ENCODE measurements at regions not wholly inside any gene's neighbourhood (a gene's known extent, or its start where the extent isn't known, plus 50 kb on each side); places are given as distances from the start of the nearest gene placed in this dataset.

GRCh38 chr11:57899378-57899777 is 124.3 kb upstream of the OR9Q1 start:
- ChIA-PET POLR2A (no interaction called here), CTCF (no interaction called here)
- no peaks in the 10 kb centered on the region for H3K9me3 ChIP-seq (ENCODE audit: control insufficient read depth, insufficient read depth, low read length)
- no peak for TF ChIP-seq CTCF (IDR thresholded peaks at IDR 0.05; ENCODE audit: low read depth, low read length)
- no peak overlapping the region for H3K4me3 ChIP-seq (ENCODE audit: low read depth, low read length)
- H3K27ac ChIP-seq (ENCODE audit: low read depth, low read length), result no peak overlapping the region
- DNase-seq (ENCODE audit: low read depth, low spot score), result no peak
- H3K27me3 ChIP-seq (ENCODE audit: control insufficient read depth, insufficient read depth, low read length), result peaks cover 3% of the 10 kb centered on the region

GRCh38 chr11:57900320-57900719 is 123.4 kb upstream of the OR9Q1 start:
- Histone ChIP-seq H3K4me3 (ENCODE audit: low read depth, low read length) (no peak overlapping the region), H3K27ac (ENCODE audit: low read depth, low read length) (no peak overlapping the region), H3K9me3 (ENCODE audit: control insufficient read depth, insufficient read depth, low read length) (no peaks in the 10 kb centered on the region), H3K27me3 (ENCODE audit: control insufficient read depth, insufficient read depth, low read length) (peaks cover 3% of the 10 kb centered on the region)
- no peak for TF ChIP-seq CTCF (IDR thresholded peaks at IDR 0.05; ENCODE audit: low read depth, low read length)
- DNase-seq (ENCODE audit: low read depth, low spot score), result no peak
- ChIA-PET POLR2A (no interaction called here), CTCF (no interaction called here)

GRCh38 chr11:57901278-57901677 is 122.4 kb upstream of the OR9Q1 start:
- TF ChIP-seq CTCF (IDR thresholded peaks at IDR 0.05; ENCODE audit: low read depth, low read length), result no peak
- no peaks in the 10 kb centered on the region for H3K9me3 ChIP-seq (ENCODE audit: control insufficient read depth, insufficient read depth, low read length)
- peaks cover 3% of the 10 kb centered on the region for H3K27me3 ChIP-seq (ENCODE audit: control insufficient read depth, insufficient read depth, low read length)
- H3K4me3 ChIP-seq (ENCODE audit: low read depth, low read length), result no peak overlapping the region
- CTCF ChIA-PET, result no interaction called here
- DNase-seq (ENCODE audit: low read depth, low spot score), result no peak
- POLR2A ChIA-PET, result no interaction called here
- no peak overlapping the region for H3K27ac ChIP-seq (ENCODE audit: low read depth, low read length)

- CTCF ChIA-PET, result no interaction called here
- no peak for DNase-seq (ENCODE audit: low read depth, low spot score)
- no peak overlapping the region for H3K27ac ChIP-seq (ENCODE audit: low read depth, low read length)
- TF ChIP-seq CTCF (IDR thresholded peaks at IDR 0.05; ENCODE audit: low read depth, low read length), result no peak
- POLR2A ChIA-PET, result no interaction called here
- H3K27me3 ChIP-seq (ENCODE audit: control insufficient read depth, insufficient read depth, low read length), result peaks cover 3% of the 10 kb centered on the region
- H3K9me3 ChIP-seq (ENCODE audit: control insufficient read depth, insufficient read depth, low read length), result no peaks in the 10 kb centered on the region
- H3K4me3 ChIP-seq (ENCODE audit: low read depth, low read length), result no peak overlapping the region
Observed at GRCh38 chr11:57901756-57902155, 121.9 kb upstream of the OR9Q1 start.

GRCh38 chr11:57903011-57903410 is 120.7 kb upstream of the OR9Q1 start:
- Histone ChIP-seq H3K27me3 (ENCODE audit: control insufficient read depth, insufficient read depth, low read length) (peaks cover 3% of the 10 kb centered on the region), H3K9me3 (ENCODE audit: control insufficient read depth, insufficient read depth, low read length) (no peaks in the 10 kb centered on the region), H3K27ac (ENCODE audit: low read depth, low read length) (no peak overlapping the region), H3K4me3 (ENCODE audit: low read depth, low read length) (no peak overlapping the region)
- ChIA-PET POLR2A (no interaction called here), CTCF (no interaction called here)
- no peak for TF ChIP-seq CTCF (IDR thresholded peaks at IDR 0.05; ENCODE audit: low read depth, low read length)
- DNase-seq (ENCODE audit: low read depth, low spot score), result no peak
